HG02884 (cell line): ENCODE measurements at regions not wholly inside any gene's neighbourhood (a gene's known extent, or its start where the extent isn't known, plus 50 kb on each side); places are given as distances from the start of the nearest gene placed in this dataset.
"Not testable (repeated sequence)": the region's sequence is repeated elsewhere in the genome, so short reads cannot be mapped to it uniquely, and the experiment has no call there.

Experiments
- ATAC-seq: cut with Tn5 transposase; IDR thresholded peaks from one replicate; pipeline ENCODE4 v1.9.1; 2021; ENCODE audit warnings: mild to moderate bottlenecking, moderate library complexity; ENCODE audit not compliant: unreplicated experiment

- ATAC-seq, result no peak
Observed at GRCh38 chr5:62077823-62078550, 228.0 kb upstream of the KIF2A start.

- no peak for ATAC-seq
Observed at GRCh38 chr5:62082370-62082801, 223.6 kb upstream of the KIF2A start.

DNA sequence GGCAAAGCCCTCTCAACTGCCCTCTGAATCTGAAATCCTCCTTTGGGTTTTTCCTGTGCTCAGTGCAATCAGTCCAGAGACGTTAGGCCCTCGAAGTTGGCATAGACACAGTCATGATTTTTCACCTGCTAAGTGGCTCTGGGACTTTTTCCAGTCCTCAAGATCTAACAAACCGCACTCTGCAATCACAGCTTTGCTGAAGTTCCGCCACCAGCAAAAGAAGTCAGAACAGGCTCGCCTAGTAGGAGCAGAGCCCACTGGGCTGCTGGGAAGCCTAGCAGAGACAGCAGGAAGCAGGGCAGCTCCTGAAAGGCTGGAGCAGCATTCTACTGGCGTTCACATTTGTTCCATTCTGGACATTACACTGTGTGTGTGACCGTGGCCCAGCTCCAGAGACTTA is 222.8 kb upstream of the KIF2A start:
- ATAC-seq, result no peak

DNA sequence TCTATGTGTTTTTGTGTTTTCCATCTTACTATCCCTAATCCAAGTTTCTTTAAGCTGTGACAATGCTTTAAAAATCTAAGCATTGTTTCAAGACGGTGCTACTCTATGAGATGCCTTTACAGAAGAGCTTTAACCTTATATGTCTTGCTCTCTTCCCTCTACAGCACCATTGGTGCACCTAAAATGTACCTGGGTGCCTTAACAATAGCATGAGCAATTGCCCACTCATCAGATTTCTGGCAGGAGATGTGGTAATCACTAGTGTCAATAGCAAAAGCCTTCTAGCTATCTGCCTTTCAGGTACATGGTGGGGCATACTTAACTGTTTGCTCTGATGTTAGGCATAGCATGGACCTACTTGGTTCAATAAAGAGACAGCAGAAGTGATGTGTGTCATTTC is 222.3 kb upstream of the KIF2A start:
- no peak for ATAC-seq

- no peak for ATAC-seq
Observed at GRCh38 chr5:62084391-62084790, 221.6 kb upstream of the KIF2A start.

DNA sequence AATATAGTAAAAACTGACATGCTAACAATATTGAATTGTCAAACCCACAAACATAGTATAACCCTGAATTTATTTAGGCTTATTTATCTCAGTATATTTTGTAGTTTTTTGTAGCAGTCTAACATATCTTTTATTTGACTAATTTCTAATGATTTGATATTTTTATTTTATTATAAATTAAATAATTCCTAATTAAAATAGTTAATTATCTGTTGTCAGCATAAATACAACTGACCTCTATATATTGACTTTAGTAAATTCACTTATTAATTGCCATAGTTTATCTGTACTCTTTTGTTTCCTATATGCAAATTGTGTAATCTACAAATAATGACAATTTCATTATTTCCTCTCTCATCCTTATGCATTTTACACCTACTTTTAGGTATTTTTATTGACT is 215.1 kb upstream of the KIF2A start:
- no peak for ATAC-seq

DNA sequence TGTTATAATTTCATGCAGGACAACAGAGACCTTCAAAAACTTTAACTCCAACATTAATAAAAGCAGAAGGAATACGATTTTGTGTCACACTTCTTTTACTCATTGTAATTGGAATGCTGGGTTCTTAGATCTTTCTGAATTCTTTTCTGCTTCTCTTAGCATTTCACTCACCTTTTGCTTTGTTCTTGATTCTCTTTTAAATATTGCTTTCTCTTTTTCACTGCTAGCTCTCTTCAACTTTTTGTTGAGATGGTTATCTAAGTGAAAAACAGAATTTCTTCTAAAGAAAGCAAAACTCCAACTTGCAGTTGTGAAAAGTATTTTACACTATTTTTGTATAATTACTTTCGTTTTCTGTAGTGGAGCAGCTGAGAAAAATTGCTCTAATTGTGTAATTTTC is 212.6 kb upstream of the KIF2A start:
- ATAC-seq, result no peak

DNA sequence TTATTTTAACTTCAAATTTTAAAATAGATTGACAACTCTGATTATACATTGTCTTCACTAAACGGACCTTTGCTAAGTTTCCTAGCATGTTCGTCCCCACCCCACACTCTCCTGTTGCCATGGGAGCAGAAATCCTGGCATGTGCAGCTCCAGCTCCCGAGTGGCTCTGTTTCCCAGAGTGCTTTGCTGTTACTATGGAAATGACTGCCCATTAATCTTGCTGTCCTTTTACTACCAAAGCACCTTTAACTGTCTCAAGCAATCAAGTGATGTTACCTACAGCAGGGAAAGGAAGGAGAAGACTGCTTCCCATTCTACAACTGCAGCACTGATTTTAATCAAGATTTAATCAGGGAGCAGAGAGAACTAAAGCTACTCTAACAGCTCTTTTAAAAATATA is 212.0 kb upstream of the KIF2A start:
- no peak for ATAC-seq

- no peak for ATAC-seq
Observed at GRCh38 chr5:62097361-62097760, 208.6 kb upstream of the KIF2A start.

DNA sequence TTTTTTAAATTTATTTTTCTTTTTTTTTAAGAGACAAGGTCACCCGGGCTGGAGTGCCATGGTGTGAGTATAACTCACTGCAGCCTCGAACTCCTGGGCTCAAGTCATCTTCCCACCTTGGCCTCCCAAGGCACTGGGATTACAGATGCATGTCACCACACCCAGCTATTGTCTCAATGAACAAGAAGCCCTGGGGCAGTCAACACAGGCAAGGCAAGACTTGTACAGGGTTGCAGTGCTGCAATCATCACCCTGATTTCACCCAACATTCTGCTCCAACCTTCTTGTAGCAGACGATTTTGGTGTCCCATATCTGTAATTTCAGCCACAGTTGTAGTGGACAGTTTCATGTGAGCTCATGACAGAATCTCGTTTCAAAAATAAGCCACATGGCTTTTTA is 205.8 kb upstream of the KIF2A start:
- no peak for ATAC-seq

GRCh38 chr5:62103863-62104262 is 202.1 kb upstream of the KIF2A start:
- not testable (repeated sequence) for ATAC-seq

DNA sequence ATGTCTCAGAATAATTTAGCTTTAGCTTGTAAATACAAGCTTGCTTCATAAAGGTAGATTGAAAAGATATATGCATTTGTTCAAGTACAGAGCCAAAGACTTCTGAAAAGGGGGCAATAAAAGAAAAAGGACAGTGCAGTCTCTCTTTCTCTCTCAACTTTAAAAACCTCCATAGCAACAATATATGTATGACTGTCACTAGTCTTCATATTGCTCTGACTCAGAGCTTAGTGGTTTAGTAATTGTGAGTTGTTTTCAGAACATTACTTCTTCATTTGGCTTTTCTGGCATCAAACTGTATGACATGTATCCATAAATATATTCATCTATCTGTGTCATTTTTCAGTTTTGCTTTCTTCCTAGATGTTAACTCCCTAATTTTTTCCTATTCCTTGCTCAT is 194.6 kb upstream of the KIF2A start:
- no peak for ATAC-seq

DNA sequence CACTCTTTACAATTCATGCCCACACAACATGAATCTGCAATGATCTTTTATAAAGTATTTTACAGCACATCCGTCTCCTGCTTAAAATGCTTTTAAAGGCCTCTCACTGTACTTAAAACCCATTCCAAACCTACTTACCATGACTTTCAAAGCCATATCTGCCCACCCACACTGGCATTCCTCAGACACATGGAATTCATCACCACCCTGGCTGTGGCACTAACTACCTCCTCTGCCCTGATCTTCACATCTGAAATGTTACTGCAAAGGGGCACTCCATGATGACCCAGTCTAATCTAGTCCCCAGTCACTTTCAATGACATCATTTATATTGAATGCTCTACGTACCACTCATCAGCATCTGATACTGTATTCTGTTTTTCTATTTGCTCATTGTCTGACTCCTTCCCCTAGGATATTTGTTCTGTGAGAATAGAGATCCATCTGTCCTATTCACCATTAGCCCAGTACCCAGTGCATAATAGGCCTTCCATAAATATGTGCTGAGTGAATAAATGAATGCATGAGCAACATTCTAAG is 193.2 kb upstream of the KIF2A start:
- ATAC-seq, result no peak

- no peak for ATAC-seq
Observed at GRCh38 chr5:62115014-62115413, 191.0 kb upstream of the KIF2A start.

GRCh38 chr5:62124266-62124665 is 181.7 kb upstream of the KIF2A start:
- no peak for ATAC-seq

GRCh38 chr5:62126090-62126489 is 179.9 kb upstream of the KIF2A start:
- no peak for ATAC-seq

- no peak for ATAC-seq
Observed at GRCh38 chr5:62127098-62127736, 178.8 kb upstream of the KIF2A start.

DNA sequence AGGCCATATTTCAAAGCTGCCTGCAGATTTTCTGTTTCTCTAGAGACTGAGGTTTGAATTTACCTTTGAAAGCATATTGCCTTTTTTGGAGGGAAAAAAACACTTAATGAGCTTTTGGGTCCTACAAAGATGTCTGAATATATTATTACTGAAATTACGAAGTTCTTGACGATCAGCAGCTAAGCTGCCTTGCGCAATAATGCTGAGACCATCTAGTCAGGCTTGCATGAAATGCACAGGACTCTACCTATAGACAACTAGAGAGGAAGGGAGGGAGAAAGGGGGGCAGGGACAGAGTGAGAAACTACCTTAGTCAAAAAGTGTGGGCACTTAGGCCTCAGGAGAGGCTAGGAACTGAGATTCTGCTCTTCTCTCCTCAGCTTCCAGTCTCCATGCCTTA is 175.9 kb upstream of the KIF2A start:
- no peak for ATAC-seq

DNA sequence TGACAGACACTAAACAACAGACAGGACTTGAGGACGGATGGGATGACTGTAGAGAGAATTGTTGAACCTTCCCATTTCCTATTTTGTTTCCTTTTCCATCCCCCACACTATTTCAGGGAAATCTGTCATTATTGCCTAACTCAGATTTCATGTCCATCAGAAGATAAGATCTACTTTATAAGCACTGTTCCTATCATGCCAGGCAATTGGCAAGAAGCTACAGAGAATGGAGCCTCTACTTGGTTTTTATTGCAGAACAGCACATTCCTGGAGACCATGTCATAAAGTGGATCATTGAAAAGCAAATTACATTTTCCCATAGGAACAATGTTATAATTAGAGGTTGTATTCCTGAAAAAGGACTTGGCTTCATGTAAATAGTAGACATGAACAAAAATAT is 173.7 kb upstream of the KIF2A start:
- no peak for ATAC-seq

GRCh38 chr5:62133426-62133825 is 172.6 kb upstream of the KIF2A start:
- no peak for ATAC-seq

GRCh38 chr5:62134811-62135210 is 171.2 kb upstream of the KIF2A start:
- no peak for ATAC-seq

- ATAC-seq, result no peak
Observed at GRCh38 chr5:62137628-62138027, 168.4 kb upstream of the KIF2A start.
